WTC11 (cell line): ENCODE measurements at regions not wholly inside any gene's neighbourhood (a gene's known extent, or its start where the extent isn't known, plus 50 kb on each side); places are given as distances from the start of the nearest gene placed in this dataset.

Source experiments
- ATAC-seq: fragments of 200-7000 bp; cut with Tn5 transposase; 2 replicates; pipeline ENCODE4 v1.10.0; 2021; ENCODE audit warnings: mild to moderate bottlenecking, moderate library complexity
- CTCF ChIA-PET: fragments of 300-600 bp; sonication (Branson Sonifier 250); formaldehyde crosslinking; loops from one replicate; lab custom pipeline; 2021; ENCODE audit warnings: antibody characterized with exemption; lab: Charles Lee
- POLR2A ChIA-PET: fragments of 350-600 bp; sonication (Branson Sonifier 250); formaldehyde crosslinking; loops from one replicate; lab custom pipeline; 2021; ENCODE audit warnings: antibody characterized with exemption; lab: Charles Lee
- DNase-seq: peaks from one replicate; pipeline ENCODE4 v3.0.0; 2021; ENCODE audit warnings: low spot score
- H3K27ac Mint-ChIP-seq: 2 replicates; pipeline ENCODE4 v1.8.0; 2021; ENCODE audit warnings: mixed read lengths
- H3K27me3 Mint-ChIP-seq: 2 replicates; pipeline ENCODE4 v1.8.0; 2021; ENCODE audit warnings: low read depth, mild to moderate bottlenecking, moderate library complexity, mixed read lengths
- H3K36me3 Mint-ChIP-seq: 2 replicates; pipeline ENCODE4 v1.8.0; 2021; ENCODE audit warnings: mixed read lengths
- H3K4me1 Mint-ChIP-seq: 2 replicates; pipeline ENCODE4 v1.8.0; 2022; ENCODE audit warnings: mixed read lengths
- H3K4me3 Mint-ChIP-seq: 2 replicates; pipeline ENCODE4 v1.8.0; 2021; ENCODE audit warnings: mild to moderate bottlenecking, moderate library complexity, mixed read lengths
- H3K9me3 Mint-ChIP-seq: 2 replicates; pipeline ENCODE4 v1.8.0; 2021; ENCODE audit warnings: mixed read lengths
- ARID4B ChIP-seq: sonication (generic); formaldehyde crosslinking; IDR thresholded peaks from 2 replicates; pipeline ENCODE4 v1.8.0; 2023; ENCODE audit warnings: missing genetic modification reagents, mild to moderate bottlenecking, borderline replicate concordance
- CTCF ChIP-seq: fragments of 200-600 bp; IDR thresholded peaks from 2 replicates; pipeline ENCODE4 v1.8.0; 2022; ENCODE audit warnings: antibody characterized with exemption
- FOXK1 ChIP-seq: sonication (generic); formaldehyde crosslinking; IDR thresholded peaks from 2 replicates; pipeline ENCODE4 v1.8.0; 2022; ENCODE audit warnings: mild to moderate bottlenecking, moderate library complexity, missing genetic modification reagents
- GRHL2 ChIP-seq: fragments of 250-450 bp; sonication (Bioruptor Pico); IDR thresholded peaks from 2 replicates; pipeline ENCODE4 v1.8.0; 2022; ENCODE audit warnings: mild to moderate bottlenecking, moderate library complexity; ENCODE audit not compliant: insufficient replicate concordance, severe bottlenecking
- HMGA2 ChIP-seq: fragments of 250-450 bp; sonication (Bioruptor Pico); IDR thresholded peaks from 2 replicates; pipeline ENCODE4 v1.4.0; 2021; ENCODE audit warnings: mild to moderate bottlenecking, moderate library complexity
- MLX ChIP-seq: sonication (generic); formaldehyde crosslinking; IDR thresholded peaks from 2 replicates; pipeline ENCODE4 v1.8.1; 2023; ENCODE audit warnings: mild to moderate bottlenecking, missing genetic modification reagents, moderate library complexity
- MYBL2 ChIP-seq: sonication (generic); formaldehyde crosslinking; IDR thresholded peaks from 2 replicates; pipeline ENCODE4 v1.8.1; 2023; ENCODE audit warnings: mild to moderate bottlenecking, moderate library complexity, missing genetic modification reagents
- NFATC4 ChIP-seq: fragments of 250-450 bp; sonication (Bioruptor Pico); IDR thresholded peaks from 2 replicates; pipeline ENCODE4 v1.9.0; 2021; ENCODE audit warnings: mild to moderate bottlenecking
- NR2C2 ChIP-seq: sonication (generic); formaldehyde crosslinking; IDR thresholded peaks from 2 replicates; pipeline ENCODE4 v1.8.0; 2022; ENCODE audit warnings: mild to moderate bottlenecking, missing genetic modification reagents
- TCF7 ChIP-seq: sonication (generic); formaldehyde crosslinking; IDR thresholded peaks from 2 replicates; pipeline ENCODE4 v1.8.0; 2022; ENCODE audit warnings: mild to moderate bottlenecking, low read depth, missing genetic modification reagents, moderate library complexity
- TP53 ChIP-seq: sonication (generic); formaldehyde crosslinking; IDR thresholded peaks from 2 replicates; pipeline ENCODE4 v1.8.1; 2023; ENCODE audit warnings: mild to moderate bottlenecking, missing genetic modification reagents
- ZNF232 ChIP-seq: sonication (generic); formaldehyde crosslinking; IDR thresholded peaks from 2 replicates; pipeline ENCODE4 v1.8.0; 2022; ENCODE audit warnings: mild to moderate bottlenecking, missing genetic modification reagents
- ZNF396 ChIP-seq: fragments of 250-450 bp; sonication (Bioruptor Pico); IDR thresholded peaks from 2 replicates; pipeline ENCODE4 v1.8.0; 2021; ENCODE audit warnings: mild to moderate bottlenecking, moderate library complexity, borderline replicate concordance
- ZNF416 ChIP-seq: fragments of 250-450 bp; sonication (Bioruptor Pico); IDR thresholded peaks from 2 replicates; pipeline ENCODE4 v1.9.0; 2021; ENCODE audit warnings: mild to moderate bottlenecking, inconsistent platforms
- ZNF423 ChIP-seq: fragments of 250-450 bp; sonication (Bioruptor Pico); IDR thresholded peaks from 2 replicates; pipeline ENCODE4 v2.1.2; 2022; ENCODE audit warnings: mild to moderate bottlenecking, moderate library complexity
- TF ChIP-seq, protein P1 (sequence below): fragments of 250-450 bp; sonication (Bioruptor Pico); IDR thresholded peaks from 2 replicates; pipeline ENCODE4 v1.9.0; 2021; ENCODE audit warnings: mild to moderate bottlenecking
- TF ChIP-seq, protein P2 (sequence below): fragments of 250-450 bp; sonication (Bioruptor Pico); IDR thresholded peaks from 2 replicates; pipeline ENCODE4 v1.9.0; 2021; ENCODE audit warnings: moderate library complexity, mild to moderate bottlenecking, inconsistent platforms, borderline replicate concordance
- TF ChIP-seq, protein P3 (sequence below): sonication (generic); formaldehyde crosslinking; IDR thresholded peaks from 2 replicates; pipeline ENCODE4 v1.8.0; 2022; ENCODE audit warnings: mild to moderate bottlenecking, missing genetic modification reagents
- TF ChIP-seq, protein P4 (sequence below): sonication (generic); formaldehyde crosslinking; IDR thresholded peaks from 2 replicates; pipeline ENCODE4 v1.8.1; 2022; ENCODE audit warnings: missing genetic modification reagents, borderline replicate concordance
- TF ChIP-seq, protein P5 (sequence below): sonication (generic); formaldehyde crosslinking; IDR thresholded peaks from 2 replicates; pipeline ENCODE4 v1.8.1; 2022; ENCODE audit warnings: low read depth, mild to moderate bottlenecking, moderate library complexity, missing genetic modification reagents, borderline replicate concordance

DNA sequence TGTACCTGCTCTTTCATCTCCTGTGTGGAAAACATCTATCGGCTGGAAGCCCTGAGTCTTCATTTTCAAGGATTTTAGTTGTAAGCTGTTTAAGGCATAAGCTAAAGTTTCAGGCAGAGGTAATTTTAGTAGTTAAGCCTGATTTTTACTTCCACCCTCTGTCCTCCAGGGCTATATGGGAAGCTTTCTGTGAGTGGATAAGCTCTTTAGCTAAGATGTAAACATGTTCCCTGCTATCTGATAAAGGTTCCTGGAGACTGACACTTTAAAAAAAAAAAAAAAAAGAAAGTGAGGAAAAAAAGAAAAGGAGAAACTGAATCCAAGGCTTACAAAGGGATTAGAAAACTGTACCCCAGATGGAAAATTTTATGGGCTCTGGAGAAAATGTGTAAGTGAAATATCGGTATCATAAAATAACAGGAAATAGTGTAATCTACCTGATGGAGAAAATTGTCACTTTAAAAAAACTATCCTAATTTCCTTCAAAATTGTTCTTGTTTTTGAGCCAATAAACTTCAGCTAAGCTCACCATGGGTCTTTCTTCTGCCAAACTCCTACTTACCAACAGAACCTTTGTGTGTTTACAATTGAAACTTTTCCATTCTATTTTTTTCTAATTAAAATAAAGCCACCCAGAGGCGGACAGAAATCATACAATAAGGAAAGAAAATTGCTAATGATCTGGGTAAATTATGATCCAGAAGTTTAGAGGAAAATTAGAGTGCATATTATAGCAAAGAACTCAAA is 180.5 kb downstream of the TGFB2 start (continued):
- TF ChIP-seq, protein P1, sequence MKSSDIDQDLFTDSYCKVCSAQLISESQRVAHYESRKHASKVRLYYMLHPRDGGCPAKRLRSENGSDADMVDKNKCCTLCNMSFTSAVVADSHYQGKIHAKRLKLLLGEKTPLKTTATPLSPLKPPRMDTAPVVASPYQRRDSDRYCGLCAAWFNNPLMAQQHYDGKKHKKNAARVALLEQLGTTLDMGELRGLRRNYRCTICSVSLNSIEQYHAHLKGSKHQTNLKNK (CRISPR knock-in tag), result no peak
- TF ChIP-seq ARID4B (CRISPR knock-in tag), result no peak
- TF ChIP-seq NR2C2 (CRISPR knock-in tag), result no peak
- no peak for TF ChIP-seq FOXK1
- TF ChIP-seq, protein P2, sequence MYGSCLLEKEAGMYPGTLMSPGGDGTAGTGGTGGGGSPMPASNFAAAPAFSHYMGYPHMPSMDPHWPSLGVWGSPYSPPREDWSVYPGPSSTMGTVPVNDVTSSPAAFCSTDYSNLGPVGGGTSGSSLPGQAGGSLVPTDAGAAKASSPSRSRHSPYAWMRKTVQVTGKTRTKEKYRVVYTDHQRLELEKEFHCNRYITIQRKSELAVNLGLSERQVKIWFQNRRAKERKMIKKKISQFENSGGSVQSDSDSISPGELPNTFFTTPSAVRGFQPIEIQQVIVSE (CRISPR knock-in tag), result no peak
- TF ChIP-seq ZNF396 (CRISPR knock-in tag), result no peak

DNA sequence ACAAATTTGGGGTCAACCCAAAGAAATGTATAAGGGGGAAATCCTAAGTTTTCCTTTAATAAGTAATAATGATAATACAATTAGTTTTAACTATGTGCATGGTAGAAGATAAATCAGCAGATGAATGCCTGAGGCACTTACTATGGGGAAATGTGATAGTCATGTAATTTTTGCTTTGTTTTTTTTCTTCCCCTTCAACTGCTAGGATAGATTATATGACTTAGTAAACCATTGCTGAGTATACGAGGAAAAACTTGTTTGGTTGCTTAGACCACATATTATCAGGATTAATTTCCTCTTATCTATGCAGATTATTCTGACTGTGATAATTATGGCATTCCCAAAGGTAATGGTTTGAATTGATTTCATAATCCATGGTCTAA is 181.1 kb downstream of the TGFB2 start:
- Mint-ChIP-seq H3K36me3 (no peaks in the 10 kb centered on the region), H3K4me3 (no peak overlapping the region), H3K9me3 (no peaks in the 10 kb centered on the region), H3K27ac (no peak overlapping the region), H3K27me3 (no peaks in the 10 kb centered on the region), H3K4me1 (0 out of 2 replicates have a peak, but pooled peaks cover 6% of the 10 kb centered on the region)
- DNase-seq (no peak), ATAC-seq (no peak)
- CTCF ChIA-PET, result no interaction called here
- TF ChIP-seq ZNF423 (CRISPR knock-in tag) (no peak), HMGA2 (CRISPR knock-in tag) (no peak), CTCF (no peak), ZNF232 (CRISPR knock-in tag) (no peak), MYBL2 (CRISPR knock-in tag) (no peak), TP53 (no peak), NFATC4 (CRISPR knock-in tag) (no peak), GRHL2 (CRISPR knock-in tag) (no peak)
- POLR2A ChIA-PET, result no interaction called here

DNA sequence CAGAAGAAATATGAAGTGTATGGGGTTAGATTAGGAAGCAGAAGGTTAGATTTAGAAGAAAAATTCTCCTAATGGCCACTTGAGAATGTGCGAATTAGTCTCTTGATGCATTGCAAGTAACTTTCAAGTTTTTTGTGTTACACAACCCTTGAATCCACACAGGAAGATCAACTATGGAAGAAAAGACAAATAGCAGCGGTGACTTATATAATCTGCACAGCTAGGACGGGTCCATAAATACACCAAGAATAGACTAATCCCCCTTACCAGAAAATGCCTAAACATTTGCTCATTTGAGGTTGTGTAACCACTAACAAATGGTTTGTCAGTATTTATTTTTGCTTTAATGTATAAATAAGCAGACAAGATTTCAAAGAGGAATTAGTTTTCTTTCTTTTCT is 182.6 kb downstream of the TGFB2 start:
- DNase-seq, result no peak
- TF ChIP-seq, protein P3, sequence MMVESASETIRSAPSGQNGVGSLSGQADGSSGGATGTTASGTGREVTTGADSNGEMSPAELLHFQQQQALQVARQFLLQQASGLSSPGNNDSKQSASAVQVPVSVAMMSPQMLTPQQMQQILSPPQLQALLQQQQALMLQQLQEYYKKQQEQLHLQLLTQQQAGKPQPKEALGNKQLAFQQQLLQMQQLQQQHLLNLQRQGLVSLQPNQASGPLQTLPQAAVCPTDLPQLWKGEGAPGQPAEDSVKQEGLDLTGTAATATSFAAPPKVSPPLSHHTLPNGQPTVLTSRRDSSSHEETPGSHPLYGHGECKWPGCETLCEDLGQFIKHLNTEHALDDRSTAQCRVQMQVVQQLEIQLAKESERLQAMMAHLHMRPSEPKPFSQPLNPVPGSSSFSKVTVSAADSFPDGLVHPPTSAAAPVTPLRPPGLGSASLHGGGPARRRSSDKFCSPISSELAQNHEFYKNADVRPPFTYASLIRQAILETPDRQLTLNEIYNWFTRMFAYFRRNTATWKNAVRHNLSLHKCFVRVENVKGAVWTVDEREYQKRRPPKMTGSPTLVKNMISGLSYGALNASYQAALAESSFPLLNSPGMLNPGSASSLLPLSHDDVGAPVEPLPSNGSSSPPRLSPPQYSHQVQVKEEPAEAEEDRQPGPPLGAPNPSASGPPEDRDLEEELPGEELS (CRISPR knock-in tag), result no peak
- no peak for TF ChIP-seq ZNF416 (CRISPR knock-in tag)
- TF ChIP-seq MLX (CRISPR knock-in tag), result no peak
- no peak for TF ChIP-seq TCF7 (CRISPR knock-in tag)
- TF ChIP-seq, protein P4, sequence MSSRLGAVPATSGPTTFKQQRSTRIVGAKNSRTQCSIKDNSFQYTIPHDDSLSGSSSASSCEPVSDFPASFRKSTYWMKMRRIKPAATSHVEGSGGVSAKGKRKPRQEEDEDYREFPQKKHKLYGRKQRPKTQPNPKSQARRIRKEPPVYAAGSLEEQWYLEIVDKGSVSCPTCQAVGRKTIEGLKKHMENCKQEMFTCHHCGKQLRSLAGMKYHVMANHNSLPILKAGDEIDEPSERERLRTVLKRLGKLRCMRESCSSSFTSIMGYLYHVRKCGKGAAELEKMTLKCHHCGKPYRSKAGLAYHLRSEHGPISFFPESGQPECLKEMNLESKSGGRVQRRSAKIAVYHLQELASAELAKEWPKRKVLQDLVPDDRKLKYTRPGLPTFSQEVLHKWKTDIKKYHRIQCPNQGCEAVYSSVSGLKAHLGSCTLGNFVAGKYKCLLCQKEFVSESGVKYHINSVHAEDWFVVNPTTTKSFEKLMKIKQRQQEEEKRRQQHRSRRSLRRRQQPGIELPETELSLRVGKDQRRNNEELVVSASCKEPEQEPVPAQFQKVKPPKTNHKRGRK (CRISPR knock-in tag), result no peak
- TF ChIP-seq, protein P5, sequence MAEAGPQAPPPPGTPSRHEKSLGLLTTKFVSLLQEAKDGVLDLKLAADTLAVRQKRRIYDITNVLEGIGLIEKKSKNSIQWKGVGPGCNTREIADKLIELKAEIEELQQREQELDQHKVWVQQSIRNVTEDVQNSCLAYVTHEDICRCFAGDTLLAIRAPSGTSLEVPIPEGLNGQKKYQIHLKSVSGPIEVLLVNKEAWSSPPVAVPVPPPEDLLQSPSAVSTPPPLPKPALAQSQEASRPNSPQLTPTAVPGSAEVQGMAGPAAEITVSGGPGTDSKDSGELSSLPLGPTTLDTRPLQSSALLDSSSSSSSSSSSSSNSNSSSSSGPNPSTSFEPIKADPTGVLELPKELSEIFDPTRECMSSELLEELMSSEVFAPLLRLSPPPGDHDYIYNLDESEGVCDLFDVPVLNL (CRISPR knock-in tag), result no peak

More for the DNA sequence above, 182.6 kb downstream of the TGFB2 start:
- Mint-ChIP-seq H3K4me3 (no peak overlapping the region), H3K27me3 (no peaks in the 10 kb centered on the region), H3K36me3 (no peaks in the 10 kb centered on the region), H3K9me3 (no peaks in the 10 kb centered on the region), H3K4me1 (0 out of 2 replicates have a peak, but pooled peaks cover 6% of the 10 kb centered on the region), H3K27ac (no peak overlapping the region)
- no peak for ATAC-seq
- CTCF ChIA-PET, result no interaction called here
- POLR2A ChIA-PET, result no interaction called here
